Peyer's patch (tissue), 4 donors: ENCODE measurements at regions not wholly inside any gene's neighbourhood (a gene's known extent, or its start where the extent isn't known, plus 50 kb on each side); places are given as distances from the start of the nearest gene placed in this dataset.

Source experiments
- CTCF ChIP-seq, 6 experiments: fragments of 450-650 bp in 4 of 6; fragments of 200-600 bp in 2 of 6; sonication (generic) in 1 of 6; IDR thresholded peaks; one replicate each; pipeline ENCODE4 v1.5.1; 2017 to 2019; ENCODE audit warnings: antibody characterized with exemption in 6 of 6, mild to moderate bottlenecking in 3 of 6, moderate library complexity in 1 of 6
- POLR2A ChIP-seq, 2 donors: fragments of 450-650 bp; IDR thresholded peaks; one replicate each; pipeline ENCODE4 v1.5.1; 2017; ENCODE audit warnings: antibody characterized with exemption in 2 of 2, mild to moderate bottlenecking in 2 of 2, moderate library complexity in 2 of 2

- TF ChIP-seq CTCF (IDR thresholded peaks at IDR 0.05): no peak
- TF ChIP-seq POLR2A (IDR thresholded peaks at IDR 0.05): no peak
Observed at GRCh38 chr14:85907536-85907935, 377.6 kb downstream of the FLRT2 start.
